ENCODE measurements at regions not wholly inside any gene's neighbourhood (a gene's known extent, or its start where the extent isn't known, plus 50 kb on each side); places are given as distances from the start of the nearest gene placed in this dataset.

GRCh38 chr4:138298866-138299265, 56.7 kb upstream of the SLC7A11 start:
- TF ChIP-seq POLR2A (IDR thresholded peaks at IDR 0.05) (no peak), EP300 (IDR thresholded peaks at IDR 0.05) (no peak)
- TF ChIP-seq, protein P1, sequence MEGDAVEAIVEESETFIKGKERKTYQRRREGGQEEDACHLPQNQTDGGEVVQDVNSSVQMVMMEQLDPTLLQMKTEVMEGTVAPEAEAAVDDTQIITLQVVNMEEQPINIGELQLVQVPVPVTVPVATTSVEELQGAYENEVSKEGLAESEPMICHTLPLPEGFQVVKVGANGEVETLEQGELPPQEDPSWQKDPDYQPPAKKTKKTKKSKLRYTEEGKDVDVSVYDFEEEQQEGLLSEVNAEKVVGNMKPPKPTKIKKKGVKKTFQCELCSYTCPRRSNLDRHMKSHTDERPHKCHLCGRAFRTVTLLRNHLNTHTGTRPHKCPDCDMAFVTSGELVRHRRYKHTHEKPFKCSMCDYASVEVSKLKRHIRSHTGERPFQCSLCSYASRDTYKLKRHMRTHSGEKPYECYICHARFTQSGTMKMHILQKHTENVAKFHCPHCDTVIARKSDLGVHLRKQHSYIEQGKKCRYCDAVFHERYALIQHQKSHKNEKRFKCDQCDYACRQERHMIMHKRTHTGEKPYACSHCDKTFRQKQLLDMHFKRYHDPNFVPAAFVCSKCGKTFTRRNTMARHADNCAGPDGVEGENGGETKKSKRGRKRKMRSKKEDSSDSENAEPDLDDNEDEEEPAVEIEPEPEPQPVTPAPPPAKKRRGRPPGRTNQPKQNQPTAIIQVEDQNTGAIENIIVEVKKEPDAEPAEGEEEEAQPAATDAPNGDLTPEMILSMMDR (IDR thresholded peaks at IDR 0.05) = no peak
